SK-N-SH (cell line): ENCODE measurements at regions not wholly inside any gene's neighbourhood (a gene's known extent, or its start where the extent isn't known, plus 50 kb on each side); places are given as distances from the start of the nearest gene placed in this dataset.

ENCODE experiments used
- EP300 ChIP-seq, 2 experiments: IDR thresholded peaks; 2 replicates each; pipeline versions ENCODE4 v1.4.0 to v1.6.1; 2012; ENCODE audit warnings: borderline replicate concordance in 1 of 2, low read depth in 1 of 2, low read length in 1 of 2
- GABPA ChIP-seq: IDR thresholded peaks from 2 replicates; pipeline ENCODE4 v1.4.0; 2012; ENCODE audit warnings: low read depth, mild to moderate bottlenecking
- MXI1 ChIP-seq: IDR thresholded peaks from 2 replicates; pipeline ENCODE4 v1.6.1; 2012; ENCODE audit warnings: mild to moderate bottlenecking, low read depth, low read length, improper control_type of control experiment
- POLR2AphosphoS5 ChIP-seq: IDR thresholded peaks from 2 replicates; pipeline ENCODE4 v1.6.1; 2012; ENCODE audit warnings: low read depth, low read length
- RAD21 ChIP-seq: IDR thresholded peaks from 2 replicates; pipeline ENCODE4 v1.6.1; 2012; ENCODE audit warnings: mild to moderate bottlenecking, low read length
- TAF1 ChIP-seq: IDR thresholded peaks from 2 replicates; pipeline ENCODE4 v1.6.1; 2012; ENCODE audit warnings: low read depth, mild to moderate bottlenecking, low read length, moderate library complexity, borderline replicate concordance
- TCF12 ChIP-seq: IDR thresholded peaks from 2 replicates; pipeline ENCODE4 v1.4.0; 2012
- YY1 ChIP-seq: IDR thresholded peaks from 2 replicates; pipeline ENCODE4 v1.4.0; 2012; ENCODE audit warnings: low read depth, mild to moderate bottlenecking
- ZBTB33 ChIP-seq: IDR thresholded peaks from 2 replicates; pipeline ENCODE4 v1.4.0; 2012; ENCODE audit warnings: low read depth, borderline replicate concordance
- TF ChIP-seq, protein P1 (sequence below): IDR thresholded peaks from 2 replicates; pipeline ENCODE4 v1.6.1; 2012; ENCODE audit warnings: mild to moderate bottlenecking, low read depth, low read length, moderate library complexity
- TF ChIP-seq, protein P2 (sequence below): fragments of 200-600 bp; sonication (generic); IDR thresholded peaks from 2 replicates; pipeline ENCODE4 v1.6.1; 2017; ENCODE audit warnings: antibody characterized with exemption, mild to moderate bottlenecking, moderate library complexity
- TF ChIP-seq, protein P3 (sequence below): IDR thresholded peaks from 2 replicates; pipeline ENCODE4 v1.4.0; 2012; ENCODE audit warnings: low read depth

DNA sequence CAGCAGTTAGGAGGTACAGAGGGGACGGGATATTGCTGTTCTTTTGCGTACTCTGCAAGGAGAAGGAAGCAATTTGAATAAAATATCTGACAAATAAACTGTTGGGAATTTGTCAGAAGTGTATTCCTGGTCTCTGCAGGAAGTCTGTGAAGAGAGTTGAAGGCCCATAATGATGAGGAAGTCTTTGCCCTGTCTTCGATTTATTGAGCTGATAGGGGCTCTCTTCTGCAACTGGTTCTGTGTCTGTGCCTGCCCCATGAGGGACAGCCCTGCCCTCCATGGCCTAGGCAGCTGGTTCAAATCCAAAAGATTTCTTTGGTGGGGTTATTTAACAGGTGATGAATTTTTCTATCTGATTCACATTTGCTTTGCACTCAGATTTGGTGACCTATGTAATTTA is 339.7 kb upstream of the EDNRB start:
- TF ChIP-seq YY1: no peak
- TF ChIP-seq, protein P1, sequence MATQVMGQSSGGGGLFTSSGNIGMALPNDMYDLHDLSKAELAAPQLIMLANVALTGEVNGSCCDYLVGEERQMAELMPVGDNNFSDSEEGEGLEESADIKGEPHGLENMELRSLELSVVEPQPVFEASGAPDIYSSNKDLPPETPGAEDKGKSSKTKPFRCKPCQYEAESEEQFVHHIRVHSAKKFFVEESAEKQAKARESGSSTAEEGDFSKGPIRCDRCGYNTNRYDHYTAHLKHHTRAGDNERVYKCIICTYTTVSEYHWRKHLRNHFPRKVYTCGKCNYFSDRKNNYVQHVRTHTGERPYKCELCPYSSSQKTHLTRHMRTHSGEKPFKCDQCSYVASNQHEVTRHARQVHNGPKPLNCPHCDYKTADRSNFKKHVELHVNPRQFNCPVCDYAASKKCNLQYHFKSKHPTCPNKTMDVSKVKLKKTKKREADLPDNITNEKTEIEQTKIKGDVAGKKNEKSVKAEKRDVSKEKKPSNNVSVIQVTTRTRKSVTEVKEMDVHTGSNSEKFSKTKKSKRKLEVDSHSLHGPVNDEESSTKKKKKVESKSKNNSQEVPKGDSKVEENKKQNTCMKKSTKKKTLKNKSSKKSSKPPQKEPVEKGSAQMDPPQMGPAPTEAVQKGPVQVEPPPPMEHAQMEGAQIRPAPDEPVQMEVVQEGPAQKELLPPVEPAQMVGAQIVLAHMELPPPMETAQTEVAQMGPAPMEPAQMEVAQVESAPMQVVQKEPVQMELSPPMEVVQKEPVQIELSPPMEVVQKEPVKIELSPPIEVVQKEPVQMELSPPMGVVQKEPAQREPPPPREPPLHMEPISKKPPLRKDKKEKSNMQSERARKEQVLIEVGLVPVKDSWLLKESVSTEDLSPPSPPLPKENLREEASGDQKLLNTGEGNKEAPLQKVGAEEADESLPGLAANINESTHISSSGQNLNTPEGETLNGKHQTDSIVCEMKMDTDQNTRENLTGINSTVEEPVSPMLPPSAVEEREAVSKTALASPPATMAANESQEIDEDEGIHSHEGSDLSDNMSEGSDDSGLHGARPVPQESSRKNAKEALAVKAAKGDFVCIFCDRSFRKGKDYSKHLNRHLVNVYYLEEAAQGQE: no peak
- TF ChIP-seq, protein P2, sequence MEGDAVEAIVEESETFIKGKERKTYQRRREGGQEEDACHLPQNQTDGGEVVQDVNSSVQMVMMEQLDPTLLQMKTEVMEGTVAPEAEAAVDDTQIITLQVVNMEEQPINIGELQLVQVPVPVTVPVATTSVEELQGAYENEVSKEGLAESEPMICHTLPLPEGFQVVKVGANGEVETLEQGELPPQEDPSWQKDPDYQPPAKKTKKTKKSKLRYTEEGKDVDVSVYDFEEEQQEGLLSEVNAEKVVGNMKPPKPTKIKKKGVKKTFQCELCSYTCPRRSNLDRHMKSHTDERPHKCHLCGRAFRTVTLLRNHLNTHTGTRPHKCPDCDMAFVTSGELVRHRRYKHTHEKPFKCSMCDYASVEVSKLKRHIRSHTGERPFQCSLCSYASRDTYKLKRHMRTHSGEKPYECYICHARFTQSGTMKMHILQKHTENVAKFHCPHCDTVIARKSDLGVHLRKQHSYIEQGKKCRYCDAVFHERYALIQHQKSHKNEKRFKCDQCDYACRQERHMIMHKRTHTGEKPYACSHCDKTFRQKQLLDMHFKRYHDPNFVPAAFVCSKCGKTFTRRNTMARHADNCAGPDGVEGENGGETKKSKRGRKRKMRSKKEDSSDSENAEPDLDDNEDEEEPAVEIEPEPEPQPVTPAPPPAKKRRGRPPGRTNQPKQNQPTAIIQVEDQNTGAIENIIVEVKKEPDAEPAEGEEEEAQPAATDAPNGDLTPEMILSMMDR: no peak
- TF ChIP-seq, protein P3, sequence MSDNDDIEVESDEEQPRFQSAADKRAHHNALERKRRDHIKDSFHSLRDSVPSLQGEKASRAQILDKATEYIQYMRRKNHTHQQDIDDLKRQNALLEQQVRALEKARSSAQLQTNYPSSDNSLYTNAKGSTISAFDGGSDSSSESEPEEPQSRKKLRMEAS: no peak
- no peak for TF ChIP-seq EP300 (IDR thresholded peaks at IDR 0.05; ENCODE audit: borderline replicate concordance in 1 of 2, low read depth in 1 of 2, low read length in 1 of 2)
- TF ChIP-seq ZBTB33: no peak
- TF ChIP-seq TAF1: no peak
- no peak for TF ChIP-seq MXI1
- TF ChIP-seq GABPA: no peak
- no peak for TF ChIP-seq TCF12
- TF ChIP-seq RAD21: no peak
- TF ChIP-seq POLR2AphosphoS5: no peak
